H1 (cell line): ENCODE measurements at regions not wholly inside any gene's neighbourhood (a gene's known extent, or its start where the extent isn't known, plus 50 kb on each side); places are given as distances from the start of the nearest gene placed in this dataset.

ENCODE experiments used
- CTCF ChIA-PET: fragments of 300-600 bp; sonication (Branson Sonifier 250); formaldehyde crosslinking; loops from one replicate; lab custom pipeline; 2021; ENCODE audit not compliant: partially characterized antibody; lab: Charles Lee
- POLR2A ChIA-PET: fragments of 300-600 bp; sonication (Branson Sonifier 250); formaldehyde crosslinking; loops from one replicate; lab custom pipeline; 2021; ENCODE audit warnings: inconsistent platforms; ENCODE audit not compliant: partially characterized antibody; lab: Charles Lee
- DNase-seq, 2 experiments: peaks; one replicate each; pipeline versions ENCODE4 v3.0.0 to v3.0.0-alpha.2; 2010 to 2022; ENCODE audit warnings: low spot score in 2 of 2, low read depth in 1 of 2, mixed read lengths in 1 of 2
- FAIRE-seq: peaks from 2 replicates; lab custom pipeline; 2011; peaks lifted over from hg19 to GRCh38; lab: Jason Lieb, UNC
- H2AFZ ChIP-seq: 2 replicates; pipeline ENCODE4 v1.8.1; 2012; ENCODE audit warnings: low read length, inconsistent platforms
- H2AK5ac ChIP-seq: 2 replicates; pipeline ENCODE4 v1.6.1; 2013; ENCODE audit warnings: low read depth, low read length
- H2BK120ac ChIP-seq: replicated peaks from 2 replicates; pipeline ENCODE3; 2013; ENCODE audit warnings: low read depth, low read length, inconsistent platforms
- H2BK12ac ChIP-seq: 2 replicates; pipeline ENCODE4 v1.6.1; 2013; ENCODE audit warnings: low read depth, low read length
- H2BK15ac ChIP-seq: 2 replicates; pipeline ENCODE4 v1.6.1; 2013; ENCODE audit warnings: low read length
- H2BK20ac ChIP-seq: 2 replicates; pipeline ENCODE4 v1.6.1; 2013; ENCODE audit warnings: low read length
- H2BK5ac ChIP-seq: 2 replicates; pipeline ENCODE4 v1.6.1; 2013; ENCODE audit warnings: low read depth, low read length
- H3K14ac ChIP-seq: 2 replicates; pipeline ENCODE4 v1.6.1; 2013; ENCODE audit warnings: inconsistent platforms; ENCODE audit not compliant: insufficient read length
- H3K18ac ChIP-seq: 2 replicates; pipeline ENCODE4 v1.6.1; 2013; ENCODE audit warnings: low read length; ENCODE audit errors: extremely low read depth
- H3K23ac ChIP-seq: 2 replicates; pipeline ENCODE4 v1.6.1; 2013; ENCODE audit warnings: inconsistent platforms; ENCODE audit not compliant: insufficient read length
- H3K23me2 ChIP-seq: 2 replicates; pipeline ENCODE4 v1.6.1; 2013; ENCODE audit warnings: low read depth, low read length
- H3K27ac ChIP-seq: 2 replicates; pipeline ENCODE4 v1.6.1; 2011; ENCODE audit warnings: low read depth, low read length, inconsistent platforms
- H3K27me3 ChIP-seq, 4 experiments: replicated peaks in 1 of 4; 1 replicate in 1 of 4; 2 replicates in 3 of 4; pipeline versions ENCODE4 v1.6.1 to v1.8.1; 2011 to 2013; ENCODE audit warnings: low read length in 3 of 4, mild to moderate bottlenecking in 3 of 4, inconsistent platforms in 2 of 4, mixed read lengths in 2 of 4, moderate library complexity in 1 of 4; ENCODE audit not compliant: control insufficient read depth in 3 of 4, insufficient read depth in 3 of 4; ENCODE audit errors: extremely low read depth in 1 of 4
- H3K36me3 ChIP-seq, 4 experiments: 2 replicates each; pipeline versions ENCODE4 v1.6.1 to v1.8.1; 2011 to 2013; ENCODE audit warnings: mild to moderate bottlenecking in 4 of 4, low read length in 3 of 4, moderate library complexity in 2 of 4, control low read depth in 1 of 4, inconsistent platforms in 1 of 4; ENCODE audit not compliant: insufficient read depth in 4 of 4, control insufficient read depth in 2 of 4
- H3K4ac ChIP-seq: replicated peaks from 2 replicates; pipeline ENCODE3; 2013; ENCODE audit warnings: low read length, low read depth, mixed read lengths, inconsistent platforms; ENCODE audit not compliant: insufficient read length
- H3K4me1 ChIP-seq, 4 experiments: replicated peaks in 1 of 4; 1 replicate in 1 of 4; 2 replicates in 3 of 4; pipeline versions ENCODE4 v1.6.1 to v1.8.1; 2011 to 2013; ENCODE audit warnings: low read length in 3 of 4, inconsistent platforms in 2 of 4, mixed read lengths in 1 of 4; ENCODE audit not compliant: insufficient read depth in 4 of 4, control insufficient read depth in 3 of 4
- H3K4me2 ChIP-seq, 2 experiments: 2 replicates each; pipeline versions ENCODE4 v1.6.1 to v1.8.1; 2011 to 2013; ENCODE audit warnings: low read depth in 2 of 2, low read length in 2 of 2, control low read depth in 1 of 2, inconsistent platforms in 1 of 2, mild to moderate bottlenecking in 1 of 2; ENCODE audit not compliant: insufficient read depth in 1 of 2
- H3K4me3 ChIP-seq, 4 experiments: fragments of 200-600, 300-600 bp in 1 of 4; sonication (generic), shearing (Covaris generic), sonication (Bioruptor Twin) in 1 of 4; 2 replicates each; pipeline versions ENCODE4 v1.5.1 to v1.8.1; 2011 to 2016; ENCODE audit warnings: low read length in 4 of 4, low read depth in 3 of 4, control low read depth in 2 of 4, inconsistent platforms in 2 of 4, mild to moderate bottlenecking in 2 of 4, mixed read lengths in 1 of 4, moderate library complexity in 1 of 4; ENCODE audit not compliant: insufficient read depth in 2 of 4; ENCODE audit errors: extremely low read depth in 1 of 4
- H3K56ac ChIP-seq: replicated peaks from 2 replicates; pipeline ENCODE3; 2013; ENCODE audit warnings: low read depth, mild to moderate bottlenecking, mixed read lengths, low read length, inconsistent platforms; ENCODE audit not compliant: insufficient read length
- H3K79me1 ChIP-seq: 2 replicates; pipeline ENCODE4 v1.6.1; 2013; ENCODE audit warnings: low read depth, low read length, control low read depth
- H3K79me2 ChIP-seq, 2 experiments: 2 replicates each; pipeline versions ENCODE4 v1.6.1 to v1.8.1; 2012 to 2013; ENCODE audit warnings: low read length in 2 of 2, mild to moderate bottlenecking in 2 of 2, inconsistent platforms in 1 of 2; ENCODE audit not compliant: insufficient read depth in 2 of 2, control insufficient read depth in 1 of 2
- H3K9ac ChIP-seq, 4 experiments: replicated peaks in 1 of 4; 1 replicate in 1 of 4; 2 replicates in 3 of 4; pipeline versions ENCODE4 v1.6.1 to v1.8.1; 2011 to 2013; ENCODE audit warnings: low read depth in 3 of 4, low read length in 3 of 4, control low read depth in 2 of 4, mild to moderate bottlenecking in 2 of 4, moderate library complexity in 2 of 4, inconsistent platforms in 1 of 4; ENCODE audit errors: extremely low read depth in 1 of 4
- H3K9me3 ChIP-seq, 2 experiments: 2 replicates each; pipeline versions ENCODE4 v1.6.1 to v1.8.1; 2012 to 2013; ENCODE audit warnings: mild to moderate bottlenecking in 2 of 2, moderate library complexity in 2 of 2, control low read depth in 1 of 2, inconsistent platforms in 1 of 2, low read depth in 1 of 2, low read length in 1 of 2, mixed read lengths in 1 of 2; ENCODE audit not compliant: insufficient read depth in 2 of 2
- H4K20me1 ChIP-seq, 2 experiments: replicated peaks in 1 of 2; 2 replicates each; pipeline versions ENCODE3 to v1.8.1; 2011 to 2013; ENCODE audit warnings: inconsistent platforms in 2 of 2, low read length in 2 of 2, mild to moderate bottlenecking in 1 of 2; ENCODE audit not compliant: insufficient read depth in 2 of 2, control insufficient read depth in 1 of 2
- H4K5ac ChIP-seq: 2 replicates; pipeline ENCODE4 v1.6.1; 2013; ENCODE audit warnings: low read length, low read depth, mixed read lengths, inconsistent platforms; ENCODE audit not compliant: insufficient read length
- H4K8ac ChIP-seq: 2 replicates; pipeline ENCODE4 v1.8.0; 2013; ENCODE audit warnings: mild to moderate bottlenecking, moderate library complexity, low read length, inconsistent platforms; ENCODE audit not compliant: insufficient read depth; ENCODE audit errors: extremely low read depth
- H4K91ac ChIP-seq: replicated peaks from 2 replicates; pipeline ENCODE3; 2013; ENCODE audit warnings: low read length, mixed read lengths, inconsistent platforms; ENCODE audit not compliant: insufficient read length
- CEBPB ChIP-seq: IDR thresholded peaks from 2 replicates; pipeline ENCODE4 v1.6.1; 2012; ENCODE audit warnings: low read depth, low read length
- SP2 ChIP-seq: IDR thresholded peaks from 2 replicates; pipeline ENCODE4 v1.6.1; 2012; ENCODE audit warnings: mild to moderate bottlenecking, low read length, inconsistent platforms
- TCF12 ChIP-seq: IDR thresholded peaks from 2 replicates; pipeline ENCODE4 v1.6.1; 2011; ENCODE audit warnings: low read depth, mild to moderate bottlenecking, low read length
- WGBS, 2 experiments: shearing (Covaris generic) in 1 of 2; methylation state at CpG; one replicate each; pipeline versions ENCODE4 v1.1.6 to v1.1.7; 2013 to 2015; ENCODE audit warnings: low lambda C conversion rate in 2 of 2, mixed read lengths in 2 of 2, inconsistent platforms in 1 of 2, low coverage in 1 of 2, missing lambda C conversion rate in 1 of 2; ENCODE audit not compliant: insufficient replicate concordance in 2 of 2, insufficient coverage in 1 of 2, insufficient read length in 1 of 2; ENCODE audit errors: extremely low coverage in 1 of 2, missing lambda C conversion rate in 1 of 2; 5-methylcytosine and 5-hydroxymethylcytosine counted together
- TF ChIP-seq, protein P1 (sequence below), 3 experiments: IDR thresholded peaks; 1 replicate in 2 of 3; 2 replicates in 1 of 3; pipeline versions ENCODE4 v1.5.1 to v1.6.1; 2011; ENCODE audit warnings: low read length in 3 of 3, mild to moderate bottlenecking in 3 of 3, inconsistent platforms in 2 of 3, low read depth in 1 of 3, moderate library complexity in 1 of 3; ENCODE audit not compliant: insufficient read depth in 1 of 3; ENCODE audit errors: control extremely low read depth in 1 of 3

DNA sequence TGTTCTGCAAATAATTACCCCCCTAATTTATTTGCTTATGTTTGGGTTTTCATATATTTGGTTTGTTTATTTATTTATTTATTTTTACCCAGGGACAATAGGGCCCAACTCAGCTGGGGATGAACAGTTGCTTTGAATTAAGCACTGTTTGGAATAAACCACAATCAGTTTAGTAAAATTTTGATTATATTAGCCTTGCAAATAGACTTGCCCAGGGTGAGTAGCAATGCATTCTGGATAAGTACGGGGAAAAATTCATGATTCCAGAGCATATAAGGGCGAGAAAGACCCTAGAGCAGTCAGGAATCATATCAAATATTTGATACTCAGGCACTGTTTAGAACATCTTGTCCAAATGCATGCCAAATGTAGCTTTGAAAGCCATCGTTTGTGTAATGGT is 242.7 kb downstream of the OMA1 start:
- no peaks in the 10 kb centered on the region for H3K79me2 ChIP-seq
- H4K8ac ChIP-seq: no peak overlapping the region
- H3K56ac ChIP-seq: no peak overlapping the region
- WGBS, 2 experiments: 52% methylated on average over 3 of the region's 3 CpGs; no CpG with 5 or more reads in 1 of the 2 experiments
- H2BK20ac ChIP-seq: no peak overlapping the region
- no peak overlapping the region for H2BK15ac ChIP-seq
- no peak overlapping the region for H3K4ac ChIP-seq
- H3K27me3 ChIP-seq: no peaks in the 10 kb centered on the region
- no peak overlapping the region for H3K23ac ChIP-seq
- H3K4me3 ChIP-seq: no peak overlapping the region
- H4K91ac ChIP-seq: no peak overlapping the region
- H3K9me3 ChIP-seq: no peaks in the 10 kb centered on the region
- H4K20me1 ChIP-seq: no peaks in the 10 kb centered on the region
- no peak overlapping the region for H2BK5ac ChIP-seq
- H3K9ac ChIP-seq: no peak overlapping the region
- no peak overlapping the region for H2AFZ ChIP-seq
- FAIRE-seq (no peak), DNase-seq (no peak)
- no peaks in the 10 kb centered on the region for H3K23me2 ChIP-seq
- no peaks in the 10 kb centered on the region for H3K36me3 ChIP-seq
- ChIA-PET POLR2A (no interaction called here), CTCF (interaction anchor here (1.1 kb wide), 1 partner anchor 13 kb away, joined by 4 read pairs; no protein-coding TSS in a partner anchor)
- H3K4me1 ChIP-seq: peaks cover 4 to 14% (median 8%) of the 10 kb centered on the region in 4 experiments; a peak in 4 of 7 replicates
- H4K5ac ChIP-seq: no peak overlapping the region
- no peak overlapping the region for H3K18ac ChIP-seq
- no peak overlapping the region for H3K14ac ChIP-seq
- no peak overlapping the region for H2BK120ac ChIP-seq
- no peak overlapping the region for H2BK12ac ChIP-seq
- TF ChIP-seq TCF12: no peak
- TF ChIP-seq, protein P1, sequence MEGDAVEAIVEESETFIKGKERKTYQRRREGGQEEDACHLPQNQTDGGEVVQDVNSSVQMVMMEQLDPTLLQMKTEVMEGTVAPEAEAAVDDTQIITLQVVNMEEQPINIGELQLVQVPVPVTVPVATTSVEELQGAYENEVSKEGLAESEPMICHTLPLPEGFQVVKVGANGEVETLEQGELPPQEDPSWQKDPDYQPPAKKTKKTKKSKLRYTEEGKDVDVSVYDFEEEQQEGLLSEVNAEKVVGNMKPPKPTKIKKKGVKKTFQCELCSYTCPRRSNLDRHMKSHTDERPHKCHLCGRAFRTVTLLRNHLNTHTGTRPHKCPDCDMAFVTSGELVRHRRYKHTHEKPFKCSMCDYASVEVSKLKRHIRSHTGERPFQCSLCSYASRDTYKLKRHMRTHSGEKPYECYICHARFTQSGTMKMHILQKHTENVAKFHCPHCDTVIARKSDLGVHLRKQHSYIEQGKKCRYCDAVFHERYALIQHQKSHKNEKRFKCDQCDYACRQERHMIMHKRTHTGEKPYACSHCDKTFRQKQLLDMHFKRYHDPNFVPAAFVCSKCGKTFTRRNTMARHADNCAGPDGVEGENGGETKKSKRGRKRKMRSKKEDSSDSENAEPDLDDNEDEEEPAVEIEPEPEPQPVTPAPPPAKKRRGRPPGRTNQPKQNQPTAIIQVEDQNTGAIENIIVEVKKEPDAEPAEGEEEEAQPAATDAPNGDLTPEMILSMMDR (IDR thresholded peaks at IDR 0.05; ENCODE audit: control extremely low read depth in 1 of 3, insufficient read depth in 1 of 3, low read depth in 1 of 3, low read length in 3 of 3): no peak
- TF ChIP-seq CEBPB: no peak
- TF ChIP-seq SP2: no peak
- no peak overlapping the region for H3K27ac ChIP-seq
- H3K79me1 ChIP-seq: no peaks in the 10 kb centered on the region
- no peak overlapping the region for H2AK5ac ChIP-seq
- no peak overlapping the region for H3K4me2 ChIP-seq
